ENCODE measurements at regions not wholly inside any gene's neighbourhood (a gene's known extent, or its start where the extent isn't known, plus 50 kb on each side); places are given as distances from the start of the nearest gene placed in this dataset.

GRCh38 chr2:18934886-18935285 is 345.5 kb upstream of the NT5C1B start:
- no peak for DNase-seq (ENCODE audit: low read depth, low spot score)

- no peak for DNase-seq (ENCODE audit: low read depth, low spot score)
Measured at GRCh38 chr2:18932853-18933252, 343.5 kb upstream of the NT5C1B start.

- no peak for DNase-seq (ENCODE audit: low read depth, low spot score)
Measured at GRCh38 chr2:18930971-18931370, 341.6 kb upstream of the NT5C1B start.

GRCh38 chr2:18927525-18928232 is 338.3 kb upstream of the NT5C1B start:
- no peak for DNase-seq (ENCODE audit: low read depth, low spot score)

- no peak for DNase-seq (ENCODE audit: low read depth, low spot score)
Measured at GRCh38 chr2:18926631-18927524, 337.5 kb upstream of the NT5C1B start.

GRCh38 chr2:18925296-18925695 is 335.9 kb upstream of the NT5C1B start:
- no peak for DNase-seq (ENCODE audit: low read depth, low spot score)

GRCh38 chr2:18924886-18925285 is 335.5 kb upstream of the NT5C1B start:
- DNase-seq (ENCODE audit: low read depth, low spot score), result no peak

GRCh38 chr2:18924386-18924785 is 335.0 kb upstream of the NT5C1B start:
- DNase-seq (ENCODE audit: low read depth, low spot score), result no peak

GRCh38 chr2:18922276-18922675 is 332.9 kb upstream of the NT5C1B start:
- no peak for DNase-seq (ENCODE audit: low read depth, low spot score)

- DNase-seq (ENCODE audit: low read depth, low spot score), result no peak
Measured at GRCh38 chr2:18918280-18918679, 328.9 kb upstream of the NT5C1B start.

- no peak for DNase-seq (ENCODE audit: low read depth, low spot score)
Measured at GRCh38 chr2:18915227-18915626, 325.9 kb upstream of the NT5C1B start.

- DNase-seq (ENCODE audit: low read depth, low spot score), result no peak
Measured at GRCh38 chr2:18913512-18913911, 324.1 kb upstream of the NT5C1B start.

GRCh38 chr2:18912225-18912888 is 323.0 kb upstream of the NT5C1B start:
- no peak for DNase-seq (ENCODE audit: low read depth, low spot score)

GRCh38 chr2:18911416-18911815 is 322.0 kb upstream of the NT5C1B start:
- DNase-seq (ENCODE audit: low read depth, low spot score), result no peak

- peak; percentile 43 for DNase-seq (ENCODE audit: low read depth, low spot score)
Measured at GRCh38 chr2:18910843-18911242, 321.5 kb upstream of the NT5C1B start.

GRCh38 chr2:18907937-18908336 is 318.6 kb upstream of the NT5C1B start:
- no peak for DNase-seq (ENCODE audit: low read depth, low spot score)

GRCh38 chr2:18907508-18907907 is 318.1 kb upstream of the NT5C1B start:
- DNase-seq (ENCODE audit: low read depth, low spot score), result no peak

GRCh38 chr2:18903750-18904149 is 314.4 kb upstream of the NT5C1B start:
- DNase-seq (ENCODE audit: low read depth, low spot score), result no peak

- no peak for DNase-seq (ENCODE audit: low read depth, low spot score)
Measured at GRCh38 chr2:18901242-18901641, 311.9 kb upstream of the NT5C1B start.

GRCh38 chr2:18900691-18901141 is 311.3 kb upstream of the NT5C1B start:
- DNase-seq (ENCODE audit: low read depth, low spot score), result peak; percentile 23

- no peak for DNase-seq (ENCODE audit: low read depth, low spot score)
Measured at GRCh38 chr2:18899725-18900124, 310.4 kb upstream of the NT5C1B start.

- DNase-seq (ENCODE audit: low read depth, low spot score), result no peak
Measured at GRCh38 chr2:18898271-18898670, 308.9 kb upstream of the NT5C1B start.

Data from smooth muscle cell of the brain vasculature (primary cell).